ENCODE measurements at regions not wholly inside any gene's neighbourhood (a gene's known extent, or its start where the extent isn't known, plus 50 kb on each side); places are given as distances from the start of the nearest gene placed in this dataset.
"Not testable (repeated sequence)": the region's sequence is repeated elsewhere in the genome, so short reads cannot be mapped to it uniquely, and the experiment has no call there.

DNA sequence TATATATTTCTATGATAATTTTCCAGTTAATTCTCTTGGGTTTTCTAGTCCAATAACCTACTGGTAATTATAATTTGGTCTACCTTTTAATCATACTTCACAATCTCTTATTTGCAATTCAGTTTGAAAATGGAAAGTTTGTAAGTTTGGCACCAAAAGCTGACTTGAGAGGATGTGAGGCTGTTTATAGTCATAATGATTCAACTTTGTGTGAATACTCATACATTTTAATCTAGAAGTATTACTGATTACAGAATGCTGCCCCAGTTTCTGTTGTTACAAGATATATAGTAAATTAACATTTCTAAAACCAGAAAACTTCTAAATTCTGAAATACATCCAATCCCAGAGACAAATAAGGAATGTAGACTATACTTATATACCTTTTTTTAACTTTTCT is 158.2 kb downstream of the SLC38A4 start:
- no peak for DNase-seq

- no peak for DNase-seq
These were observed 161.0 kb downstream of the SLC38A4 start for GRCh38 chr12:46664761-46665287.

DNA sequence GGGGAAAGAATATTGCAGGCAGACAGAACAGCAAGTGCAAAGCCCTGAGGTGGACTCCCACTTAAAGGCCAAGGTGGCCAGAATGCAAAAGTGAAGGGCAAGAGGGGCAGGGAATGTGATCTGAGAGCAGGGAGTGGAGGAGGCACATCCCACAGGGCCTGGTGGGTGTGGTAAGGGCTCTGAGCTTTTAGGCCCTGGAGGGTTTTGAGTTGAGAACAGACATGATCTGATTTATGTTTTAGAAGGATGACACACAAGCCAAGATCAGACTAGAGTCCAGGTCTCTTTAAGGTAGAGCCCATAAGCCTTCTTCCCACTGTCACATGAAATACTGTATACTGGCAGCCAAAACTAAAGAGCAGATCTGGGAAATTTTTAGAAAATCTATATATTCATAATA is 162.5 kb downstream of the SLC38A4 start:
- no peak for DNase-seq

DNA sequence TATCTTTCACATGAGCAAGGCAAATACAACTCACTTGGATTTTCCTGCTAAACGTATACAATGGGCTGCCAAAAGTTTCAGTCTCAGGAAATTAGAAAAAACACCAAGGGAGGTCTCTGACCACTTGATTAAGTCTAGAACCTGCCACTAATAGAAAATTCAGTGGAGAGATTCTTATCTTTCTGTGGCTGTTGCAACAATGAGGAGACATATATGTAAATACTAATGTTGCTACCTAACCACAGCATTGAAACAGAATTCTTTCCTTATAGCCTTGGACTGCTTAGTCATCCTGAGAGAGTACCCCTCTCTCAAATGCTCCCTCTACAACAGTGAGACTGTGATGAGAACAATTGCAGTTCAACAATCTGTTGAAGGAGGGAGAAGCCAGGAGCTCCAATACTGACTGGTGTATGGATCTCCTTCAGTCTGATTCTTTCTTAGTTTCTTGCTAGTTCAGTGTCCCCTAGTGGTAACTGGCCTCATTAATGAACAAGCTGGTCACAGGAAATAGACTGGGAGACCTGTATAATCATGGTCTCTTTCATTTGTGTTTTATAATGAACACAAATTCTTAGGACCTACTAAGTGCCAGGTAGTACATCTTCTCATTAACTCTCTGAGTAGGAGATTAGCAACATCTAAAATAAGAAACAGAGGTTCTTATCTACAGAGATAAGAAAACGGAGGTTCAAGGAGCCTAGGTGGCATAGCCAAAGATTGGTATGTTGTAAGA is 164.5 kb downstream of the SLC38A4 start:
- DNase-seq: peak; percentile 36

- DNase-seq: no peak
These were observed 165.1 kb downstream of the SLC38A4 start for GRCh38 chr12:46660719-46661109.

- DNase-seq: no peak
These were observed 165.5 kb downstream of the SLC38A4 start for GRCh38 chr12:46660276-46660675.

DNA sequence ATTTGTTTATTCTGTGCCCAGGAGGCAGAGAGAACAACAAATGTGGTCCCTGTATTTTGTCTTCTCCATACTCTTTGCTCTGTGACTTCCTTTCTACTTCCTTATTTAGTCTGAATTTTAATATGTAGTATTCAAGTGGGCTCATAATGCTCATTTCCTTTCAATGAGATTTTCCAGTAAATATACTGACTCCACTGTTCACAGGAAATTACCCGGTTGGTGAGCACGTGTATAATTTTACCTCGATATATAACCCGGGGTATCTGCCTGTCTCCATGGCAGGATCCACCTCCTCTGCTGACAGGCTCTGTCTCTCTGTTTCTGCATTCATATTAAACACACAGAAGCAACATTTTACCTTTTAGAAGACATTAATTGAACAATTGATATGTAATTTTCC is 166.0 kb downstream of the SLC38A4 start:
- no peak for DNase-seq

DNA sequence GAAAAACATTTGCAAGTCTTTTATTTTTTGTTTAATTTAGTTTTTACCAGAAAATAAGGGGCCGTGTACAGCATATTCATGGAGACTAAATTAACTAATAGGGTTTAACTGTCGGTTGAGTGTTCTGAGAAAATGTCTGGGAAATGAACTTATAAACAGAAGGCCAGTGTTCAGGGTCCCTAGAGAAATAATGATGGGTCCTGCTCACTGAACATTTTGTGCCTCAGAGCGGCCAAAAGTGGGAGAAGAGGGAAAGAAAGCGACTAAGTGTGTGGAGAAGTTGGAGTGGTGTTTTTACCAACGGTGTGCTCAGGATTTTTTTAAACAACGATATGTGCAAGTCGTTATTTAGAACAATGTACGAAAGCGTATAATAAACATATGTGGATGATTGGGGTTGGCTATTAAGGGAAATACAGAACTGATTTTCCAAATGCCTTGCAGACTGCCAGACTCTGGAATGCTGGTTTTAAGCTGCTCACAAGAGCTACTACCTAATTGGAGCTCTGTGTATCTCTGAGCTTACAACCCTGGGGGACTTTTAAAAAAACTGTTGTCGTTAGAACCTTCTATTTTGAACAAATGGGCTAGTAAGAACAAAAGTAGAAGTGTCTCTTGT is 166.7 kb downstream of the SLC38A4 start:
- no peak for DNase-seq

GRCh38 chr12:46657453-46658411 is 168.1 kb downstream of the SLC38A4 start:
- no peak for DNase-seq

- DNase-seq: not testable (repeated sequence)
These were observed 169.8 kb downstream of the SLC38A4 start for GRCh38 chr12:46655984-46656383.

GRCh38 chr12:46653311-46653710 is 172.5 kb downstream of the SLC38A4 start:
- DNase-seq: no peak

- no peak for DNase-seq
These were observed 173.1 kb downstream of the SLC38A4 start for GRCh38 chr12:46652692-46653091.

DNA sequence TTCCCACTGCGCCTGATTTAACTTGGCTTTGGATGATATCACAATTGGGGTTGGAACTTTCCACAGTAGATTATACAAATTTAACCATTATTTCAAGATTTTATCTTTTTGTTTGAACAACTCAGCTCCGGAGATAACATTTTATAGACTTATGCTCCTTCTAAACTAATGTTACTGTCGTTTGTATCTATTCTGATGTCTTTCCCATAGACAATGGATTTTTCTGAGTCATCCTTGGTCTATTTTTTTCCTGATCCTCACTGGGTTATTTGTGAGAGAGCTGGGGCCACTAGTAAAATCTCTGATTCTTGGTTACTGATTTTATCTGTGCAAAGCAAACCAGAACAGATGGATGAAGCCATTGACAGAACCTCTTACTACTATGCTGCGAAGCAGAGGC is 175.1 kb downstream of the SLC38A4 start:
- no peak for DNase-seq

DNA sequence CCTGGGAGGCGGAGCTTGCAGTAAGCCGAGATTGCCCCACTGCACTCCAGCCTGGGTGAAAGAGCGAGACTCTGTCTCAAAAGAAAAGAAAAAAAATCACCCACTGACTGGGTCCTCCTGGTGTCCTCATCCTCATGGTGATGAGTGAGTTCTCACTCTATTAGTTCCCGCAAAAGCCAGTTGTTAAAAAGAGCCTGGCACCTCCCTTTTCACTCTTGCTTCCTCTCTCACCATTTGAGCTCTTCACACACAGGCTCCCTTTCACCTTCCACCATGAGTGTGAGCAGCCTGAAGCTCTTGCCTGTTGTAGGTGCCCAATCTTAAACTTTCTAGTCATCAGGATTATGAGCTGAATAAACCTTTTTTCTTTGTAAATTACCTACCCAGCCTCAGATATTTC is 176.4 kb downstream of the SLC38A4 start:
- no peak for DNase-seq

- DNase-seq: no peak
These were observed 178.8 kb downstream of the SLC38A4 start for GRCh38 chr12:46647034-46647433.

- DNase-seq: not testable (repeated sequence)
These were observed 184.1 kb downstream of the SLC38A4 start for GRCh38 chr12:46641649-46642048.

GRCh38 chr12:46635818-46636217 is 190.0 kb downstream of the SLC38A4 start:
- DNase-seq: no peak

DNA sequence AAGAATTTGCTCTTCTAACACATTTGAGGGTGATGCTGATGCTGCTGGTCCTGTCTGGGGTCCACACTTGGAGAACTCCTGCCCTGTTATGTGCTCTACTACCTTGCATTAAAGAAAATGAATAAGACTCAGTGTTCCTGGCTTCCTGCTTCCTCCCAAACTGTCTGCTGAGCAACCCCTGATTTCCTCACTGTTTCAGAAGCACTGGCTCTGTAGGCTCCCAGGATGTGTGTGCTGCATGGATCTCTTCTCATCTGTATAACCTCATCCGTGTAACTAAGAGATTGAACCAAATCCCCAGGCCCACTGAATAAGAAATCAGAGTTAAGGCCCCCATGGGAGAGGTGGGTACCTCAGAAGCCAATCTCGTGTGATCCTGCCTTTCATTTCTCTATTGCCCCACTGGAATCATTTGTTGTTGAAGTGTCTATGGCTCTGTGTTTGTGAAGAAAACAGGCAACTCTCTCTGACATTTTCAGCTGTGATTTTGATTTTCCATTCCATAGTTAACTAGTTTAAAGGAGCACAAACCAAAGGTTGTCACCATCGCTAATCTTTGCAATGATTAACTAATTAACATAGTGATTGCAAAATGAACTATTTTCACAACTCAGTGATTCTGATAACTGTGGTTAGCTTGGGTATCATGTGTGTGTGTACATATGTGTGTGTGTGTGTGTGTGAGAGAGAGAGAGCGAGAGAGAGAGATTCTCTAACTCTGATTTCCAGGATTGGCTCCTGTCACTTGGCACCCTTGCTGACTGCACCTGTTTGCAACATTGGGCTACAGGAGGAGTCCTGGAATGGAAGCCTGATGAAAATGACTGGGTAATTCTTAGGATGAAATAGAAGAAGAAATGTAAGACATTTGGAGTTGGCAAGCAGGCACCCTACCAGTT is 196.2 kb downstream of the SLC38A4 start:
- DNase-seq: no peak

DNA sequence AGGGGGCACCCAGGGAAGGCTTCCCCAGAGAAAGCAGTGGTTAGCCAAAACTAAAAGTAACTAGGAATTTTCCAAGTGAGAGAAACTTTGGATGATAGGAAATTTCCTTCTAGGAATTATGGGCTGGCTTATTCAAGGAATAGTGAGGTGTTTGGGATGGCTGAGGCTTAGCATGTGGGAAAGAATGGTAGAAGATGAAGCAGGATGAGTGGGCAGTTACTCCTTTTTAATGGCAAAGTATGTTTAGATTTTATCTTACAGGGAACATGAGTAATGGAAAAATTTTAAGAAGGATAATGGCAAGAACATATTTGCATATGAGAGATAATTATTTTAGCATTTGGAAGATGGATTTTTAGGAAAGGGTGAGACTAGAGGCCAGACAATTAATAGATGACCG is 197.6 kb downstream of the SLC38A4 start:
- DNase-seq: no peak

GRCh38 chr12:46627686-46628085 is 198.1 kb downstream of the SLC38A4 start:
- no peak for DNase-seq

GRCh38 chr12:46619474-46619873 is 206.3 kb downstream of the SLC38A4 start:
- DNase-seq: not testable (repeated sequence)

DNA sequence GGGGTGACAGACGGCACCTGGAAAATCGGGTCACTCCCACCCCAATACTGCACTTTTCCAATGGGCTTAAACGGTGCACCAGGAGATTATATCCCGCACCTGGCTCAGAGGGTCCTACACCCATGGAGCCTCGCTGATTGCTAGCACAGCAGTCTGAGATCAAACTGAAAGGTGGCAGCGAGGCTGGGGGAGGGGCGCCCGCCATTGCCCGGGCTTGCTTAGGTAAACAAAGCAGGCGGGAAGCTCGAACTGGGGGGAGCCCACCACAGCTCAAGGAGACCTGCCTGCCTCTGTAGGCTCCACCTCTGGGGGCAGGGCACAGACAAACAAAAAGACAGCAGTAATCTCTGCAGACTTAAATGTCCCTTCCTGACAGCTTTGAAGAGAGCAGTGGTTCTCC is 208.1 kb downstream of the SLC38A4 start:
- DNase-seq: not testable (repeated sequence)

Data from NCI-H1436 (cell line).